Medulla oblongata (tissue), 1 donor: ENCODE measurements at regions not wholly inside any gene's neighbourhood (a gene's known extent, or its start where the extent isn't known, plus 50 kb on each side); places are given as distances from the start of the nearest gene placed in this dataset.
A peak's percentile ranks its signal among the peaks of the same experiment; 100 is the strongest.

Experiments
- DNase-seq: peaks from one replicate; pipeline ENCODE4 v3.0.0-alpha.2; 2015; ENCODE audit errors: extremely low spot score

- no peak for DNase-seq
Measured at GRCh38 chr20:25135031-25135430, 53.1 kb upstream of the VSX1 start.

- DNase-seq = no peak
Measured at GRCh38 chr20:25136056-25136455, 54.1 kb upstream of the VSX1 start.

GRCh38 chr20:25136643-25137559 lies 55.0 kb upstream of the VSX1 start:
- peak; percentile 83 for DNase-seq

GRCh38 chr20:25139029-25139705 lies 56.3 kb upstream of the ENTPD6 start:
- DNase-seq = no peak

- no peak for DNase-seq
Measured at GRCh38 chr20:25140968-25141367, 54.5 kb upstream of the ENTPD6 start.

GRCh38 chr20:25142435-25142834 lies 53.1 kb upstream of the ENTPD6 start:
- no peak for DNase-seq

GRCh38 chr20:25145131-25145530 lies 50.4 kb upstream of the ENTPD6 start:
- DNase-seq = peak; percentile 18
